ENCODE measurements at regions not wholly inside any gene's neighbourhood (a gene's known extent, or its start where the extent isn't known, plus 50 kb on each side); places are given as distances from the start of the nearest gene placed in this dataset.

DNA sequence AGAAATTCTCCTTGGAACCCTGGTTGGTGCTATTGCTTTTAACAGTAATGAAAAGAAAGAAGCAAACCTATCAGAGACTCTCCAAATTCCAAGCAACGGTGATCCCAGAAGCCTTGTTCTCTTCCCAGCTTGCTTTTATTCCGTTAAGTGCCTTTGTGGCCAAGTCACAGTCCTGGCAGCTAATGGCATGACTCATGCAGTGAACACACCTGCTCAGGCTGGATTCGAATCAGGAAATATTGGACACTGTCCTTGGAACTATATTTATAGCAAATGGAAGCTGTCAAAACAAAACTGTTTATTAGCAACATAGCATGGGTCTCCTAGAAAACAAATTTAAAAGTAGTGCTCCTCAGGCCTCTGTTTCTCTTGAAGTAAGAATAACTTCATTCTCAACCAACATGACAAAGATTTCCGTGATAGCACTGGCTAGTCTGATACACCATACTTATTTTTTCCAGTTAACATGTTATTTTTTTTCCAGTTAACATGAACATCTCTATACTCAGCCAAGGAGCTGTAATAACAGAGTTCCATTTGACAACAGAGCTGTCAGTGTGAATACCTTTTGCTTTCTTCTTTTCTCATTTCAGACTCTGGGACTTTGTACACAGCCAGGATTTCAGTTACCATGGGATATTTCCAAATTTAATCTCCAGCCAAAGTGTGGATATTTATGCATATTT, 502.4 kb downstream of the GADD45G start:
- TF ChIP-seq GATA2 (IDR thresholded peaks at IDR 0.05; ENCODE audit: low read depth, low read length), result no peak
- TF ChIP-seq GATA3 (IDR thresholded peaks at IDR 0.05; ENCODE audit: low read depth, low read length), result no peak

Data from SH-SY5Y (cell line).